Rectal smooth muscle tissue (tissue), 1 donor: ENCODE measurements at regions not wholly inside any gene's neighbourhood (a gene's known extent, or its start where the extent isn't known, plus 50 kb on each side); places are given as distances from the start of the nearest gene placed in this dataset.
"Not testable (repeated sequence)": the region's sequence is repeated elsewhere in the genome, so short reads cannot be mapped to it uniquely, and the experiment has no call there.

Source experiments
- H3K27ac ChIP-seq: one replicate; pipeline ENCODE4 v1.7.0; 2013; ENCODE audit warnings: low read depth, low read length, inconsistent platforms
- H3K27me3 ChIP-seq: one replicate; pipeline ENCODE4 v1.7.0; 2013; ENCODE audit warnings: low read length; ENCODE audit not compliant: control insufficient read depth, insufficient read depth
- H3K36me3 ChIP-seq: one replicate; pipeline ENCODE4 v1.7.0; 2013; ENCODE audit warnings: low read length; ENCODE audit not compliant: control insufficient read depth, insufficient read depth
- H3K4me1 ChIP-seq: one replicate; pipeline ENCODE4 v1.7.0; 2013; ENCODE audit warnings: low read length; ENCODE audit not compliant: control insufficient read depth, insufficient read depth
- H3K4me3 ChIP-seq: one replicate; pipeline ENCODE4 v1.7.0; 2013; ENCODE audit warnings: low read length
- H3K9ac ChIP-seq: one replicate; pipeline ENCODE4 v1.7.0; 2013; ENCODE audit warnings: low read length

DNA sequence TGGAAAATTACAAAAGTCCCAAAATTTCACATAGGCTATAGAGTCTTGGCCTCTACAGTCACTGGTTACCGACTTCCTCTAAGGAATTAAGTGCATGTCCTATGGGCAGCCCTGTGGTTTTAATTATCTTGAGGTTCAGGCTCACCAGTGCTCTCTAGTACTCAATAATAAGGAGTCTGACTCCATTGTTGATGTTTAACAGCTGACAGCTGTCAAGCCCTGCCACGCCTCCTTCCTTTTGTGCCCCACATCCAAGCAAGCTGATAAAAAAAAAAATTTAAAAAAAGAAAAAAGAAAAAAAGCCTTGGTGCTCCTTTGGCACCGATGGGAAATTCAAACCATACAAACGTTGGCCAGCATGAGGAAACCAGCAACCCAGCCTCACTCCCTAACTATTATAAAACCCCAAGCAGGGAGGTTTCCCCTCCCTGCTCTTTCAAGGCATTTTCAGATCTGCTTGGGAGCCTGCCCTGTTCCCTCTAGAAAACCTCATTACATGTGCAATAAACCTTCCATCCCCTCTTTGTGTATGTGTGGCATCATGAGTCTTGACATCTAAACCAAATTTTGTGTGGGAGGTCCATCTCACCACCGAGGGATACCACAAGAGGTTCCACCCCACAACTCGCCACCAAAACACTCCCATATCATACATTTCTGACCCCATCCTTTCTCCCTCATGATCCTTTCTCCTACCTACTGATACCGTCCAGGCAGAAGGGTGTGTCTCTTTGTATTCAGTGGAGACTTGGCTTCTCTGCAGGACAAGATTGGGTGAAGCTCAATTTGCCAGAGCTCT, 70.9 kb upstream of the CCDC71L start:
- H3K27me3 ChIP-seq: no peaks in the 10 kb centered on the region
- no peaks in the 10 kb centered on the region for H3K36me3 ChIP-seq
- no peak overlapping the region for H3K4me3 ChIP-seq
- H3K27ac ChIP-seq: no peak overlapping the region
- no peak overlapping the region for H3K9ac ChIP-seq
- H3K4me1 ChIP-seq: no peaks in the 10 kb centered on the region

DNA sequence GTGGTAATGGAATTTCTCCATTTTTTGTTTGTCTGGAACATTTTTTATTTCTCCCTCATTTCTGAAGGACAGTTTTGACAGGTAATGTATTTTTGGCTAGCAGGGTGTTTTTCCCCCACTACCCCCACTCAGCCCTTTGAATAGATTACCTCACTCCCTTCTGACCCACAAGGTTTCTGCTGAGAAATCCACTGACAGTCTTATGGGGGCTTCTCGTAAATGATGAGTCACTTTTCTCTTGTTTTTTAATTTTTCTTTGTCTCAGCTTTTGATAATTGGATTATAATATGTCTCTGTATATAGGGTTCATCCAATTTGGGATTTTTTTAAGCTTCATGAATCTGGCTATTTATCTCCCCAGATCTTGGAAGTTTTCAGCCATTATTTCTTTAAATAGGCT, 74.7 kb upstream of the CCDC71L start:
- H3K27me3 ChIP-seq: no peaks in the 10 kb centered on the region
- H3K27ac ChIP-seq: no peak overlapping the region
- no peak overlapping the region for H3K9ac ChIP-seq
- H3K4me1 ChIP-seq: no peaks in the 10 kb centered on the region
- no peak overlapping the region for H3K4me3 ChIP-seq
- H3K36me3 ChIP-seq: no peaks in the 10 kb centered on the region

DNA sequence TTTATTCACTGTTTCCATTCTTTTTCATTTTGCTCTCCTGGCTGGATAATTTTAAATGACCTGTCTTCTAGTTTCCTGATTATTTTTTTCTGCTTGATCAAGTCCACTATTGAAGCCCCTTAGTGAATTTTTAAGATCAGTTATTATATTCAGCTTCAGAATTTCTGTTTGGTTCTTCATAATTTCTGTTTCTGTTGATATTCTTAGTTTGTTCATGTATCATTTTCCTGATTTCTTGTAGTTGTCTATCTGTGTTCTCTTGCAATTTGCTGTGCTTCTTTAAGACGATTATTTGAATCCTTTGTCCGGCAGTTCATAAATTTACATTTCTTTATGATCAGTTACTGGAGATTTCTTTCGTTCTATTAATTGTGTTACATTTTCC, 75.2 kb upstream of the CCDC71L start:
- Histone ChIP-seq H3K27ac (no peak overlapping the region), H3K4me3 (no peak overlapping the region)

DNA sequence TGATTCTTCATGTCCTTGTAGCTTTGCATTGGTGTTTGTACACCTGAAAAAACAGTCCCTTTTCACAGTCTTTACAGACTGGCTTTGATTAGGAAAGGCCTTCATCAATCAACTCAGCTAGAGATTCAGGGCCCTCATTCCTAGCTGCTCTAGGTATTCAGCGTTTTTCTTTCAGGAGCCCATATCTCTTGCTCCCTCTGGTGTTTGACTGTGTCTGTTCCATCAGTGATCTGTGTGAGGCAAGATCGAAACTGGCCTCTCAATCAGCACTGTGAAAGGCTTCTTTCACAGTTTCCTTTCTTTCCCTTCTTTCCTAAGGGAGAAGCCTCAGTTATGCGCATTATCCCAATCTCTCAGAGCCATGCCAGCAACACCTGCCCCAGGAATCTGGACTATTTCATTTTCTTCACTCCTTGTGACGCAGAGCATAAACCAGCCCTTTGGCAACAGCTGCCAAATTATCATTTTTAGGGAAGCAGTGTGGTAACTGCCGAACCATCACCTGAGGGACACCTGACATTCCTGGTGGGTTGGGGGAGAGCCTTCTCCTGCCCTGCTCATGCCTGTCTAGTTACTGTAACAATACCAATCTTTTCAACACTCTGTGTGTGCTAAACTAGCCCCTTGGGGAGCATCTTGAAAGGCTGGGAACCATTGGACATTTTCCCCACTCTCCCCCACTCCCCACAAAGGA, 75.7 kb upstream of the CCDC71L start:
- Histone ChIP-seq H3K36me3 (no peaks in the 10 kb centered on the region), H3K4me1 (no peaks in the 10 kb centered on the region), H3K27me3 (no peaks in the 10 kb centered on the region), H3K9ac (no peak overlapping the region), H3K4me3 (no peak overlapping the region), H3K27ac (no peak overlapping the region)

More for the DNA sequence above, 75.2 kb upstream of the CCDC71L start:
- H3K36me3 ChIP-seq: no peaks in the 10 kb centered on the region
- H3K9ac ChIP-seq: no peak overlapping the region
- no peaks in the 10 kb centered on the region for H3K27me3 ChIP-seq
- H3K4me1 ChIP-seq: no peaks in the 10 kb centered on the region

DNA sequence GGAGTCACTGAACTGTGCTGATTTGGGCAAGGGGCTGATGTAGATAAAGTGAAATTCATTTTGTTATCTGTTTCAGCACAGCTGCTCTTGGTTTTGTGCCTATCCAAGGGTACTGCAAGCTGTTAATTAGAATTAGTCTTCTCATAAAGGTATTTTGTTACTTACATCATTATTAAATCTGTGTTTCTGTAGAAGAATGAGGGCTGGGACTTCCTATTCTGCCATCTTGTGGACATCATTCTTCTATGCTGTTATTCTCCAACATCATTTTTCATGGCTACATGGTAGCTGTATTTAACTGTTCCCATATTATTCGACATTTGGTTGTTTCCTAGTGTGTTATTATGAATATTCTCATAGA, 76.2 kb upstream of the CCDC71L start:
- Histone ChIP-seq H3K27me3 (no peaks in the 10 kb centered on the region), H3K4me3 (no peak overlapping the region), H3K4me1 (no peaks in the 10 kb centered on the region), H3K9ac (no peak overlapping the region), H3K27ac (no peak overlapping the region), H3K36me3 (no peaks in the 10 kb centered on the region)

DNA sequence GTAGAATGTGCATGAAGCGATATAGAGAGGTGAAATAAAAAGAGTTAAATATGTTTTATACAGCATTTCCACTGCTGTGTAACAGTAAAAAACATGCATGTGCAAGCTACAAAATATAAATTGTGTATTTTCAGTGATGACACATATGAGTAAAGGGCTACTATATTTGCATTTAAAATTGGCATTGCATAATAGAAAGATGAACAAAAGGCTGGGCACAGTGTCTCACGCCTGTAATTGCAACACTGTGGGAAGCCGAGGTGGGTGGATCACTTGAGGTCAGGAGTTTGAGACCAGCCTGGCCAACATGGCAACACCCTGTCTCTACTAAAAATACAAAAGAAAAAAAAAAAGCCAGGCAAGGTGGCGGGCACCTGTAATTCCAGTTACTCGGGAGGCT, 79.8 kb upstream of the CCDC71L start:
- H3K27ac ChIP-seq: no peak overlapping the region
- H3K9ac ChIP-seq: no peak overlapping the region

DNA sequence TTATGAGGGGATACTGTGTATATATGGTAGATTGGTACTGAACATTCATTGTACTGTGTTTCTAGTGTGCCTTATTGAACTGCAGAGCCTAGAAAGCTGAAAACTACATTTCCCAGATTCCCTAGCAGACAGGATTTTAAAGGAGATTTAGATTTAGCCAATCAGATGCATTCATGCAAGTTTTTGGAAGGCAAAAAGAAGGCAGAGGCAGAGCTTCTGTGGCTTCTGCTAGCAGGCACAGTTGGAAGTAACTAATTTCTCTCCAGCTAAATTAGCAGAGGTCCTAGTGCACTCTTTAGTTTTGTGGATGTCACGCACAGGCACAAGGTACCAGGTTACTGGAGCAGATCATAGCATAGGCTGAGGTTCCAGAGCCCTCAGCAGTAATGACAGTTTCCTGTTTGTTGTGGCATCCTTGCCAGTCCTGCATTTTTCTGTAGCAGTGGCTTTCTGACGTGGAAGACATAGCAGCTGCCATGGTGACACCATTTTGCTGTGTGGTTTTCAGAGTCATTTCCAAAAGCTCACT, 83.7 kb upstream of the CCDC71L start:
- no peaks in the 10 kb centered on the region for H3K4me1 ChIP-seq
- H3K9ac ChIP-seq: no peak overlapping the region
- no peak overlapping the region for H3K4me3 ChIP-seq
- H3K27me3 ChIP-seq: no peaks in the 10 kb centered on the region
- no peak overlapping the region for H3K27ac ChIP-seq
- no peaks in the 10 kb centered on the region for H3K36me3 ChIP-seq

More for the DNA sequence above, 79.8 kb upstream of the CCDC71L start:
- Histone ChIP-seq H3K4me1 (no peaks in the 10 kb centered on the region), H3K36me3 (no peaks in the 10 kb centered on the region), H3K27me3 (no peaks in the 10 kb centered on the region), H3K4me3 (no peak overlapping the region)

DNA sequence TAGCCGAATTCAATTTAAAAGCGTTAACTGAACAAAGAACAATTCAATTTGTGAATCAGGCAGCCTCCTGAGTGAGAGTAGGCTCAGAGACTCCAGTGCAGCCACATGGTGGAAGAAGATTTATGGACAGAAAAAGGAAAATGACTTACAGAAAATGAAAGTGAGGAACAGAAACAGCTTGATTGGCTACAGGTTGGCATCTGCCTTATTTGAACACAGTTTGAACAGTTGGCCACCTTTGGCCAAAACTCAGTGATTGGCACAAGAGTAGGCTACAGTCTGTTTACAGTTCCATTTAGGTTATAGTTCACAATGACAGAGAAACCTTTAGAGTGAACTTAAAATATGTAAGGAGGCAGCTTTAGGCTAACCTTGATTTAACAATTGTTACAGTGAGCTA, 86.3 kb upstream of the CCDC71L start:
- not testable (repeated sequence) for H3K4me1 ChIP-seq, H3K36me3 ChIP-seq, H3K9ac ChIP-seq, H3K4me3 ChIP-seq, H3K27me3 ChIP-seq
- H3K27ac ChIP-seq: peak overlapping the region; percentile 19

DNA sequence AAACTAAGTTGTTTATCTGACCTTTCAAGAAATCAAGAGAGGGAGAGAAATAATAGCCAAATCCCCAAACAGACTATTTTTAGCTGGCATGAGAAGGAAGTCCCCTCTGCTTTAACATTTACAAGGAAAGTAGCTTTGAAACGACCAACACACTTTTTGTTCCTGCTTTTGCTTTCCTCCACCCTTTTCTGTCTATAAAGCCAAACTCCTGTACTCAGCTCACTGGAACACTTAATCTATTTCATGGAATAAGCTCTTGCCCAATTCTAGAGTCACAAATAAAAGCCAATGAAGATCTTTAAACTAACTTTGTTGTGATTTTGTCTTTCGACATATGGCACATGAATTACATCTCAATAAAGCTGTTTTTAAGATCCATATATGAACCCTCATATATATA, 86.8 kb upstream of the CCDC71L start:
- no peak overlapping the region for H3K9ac ChIP-seq
- no peaks in the 10 kb centered on the region for H3K36me3 ChIP-seq
- no peak overlapping the region for H3K4me3 ChIP-seq
- peak overlapping the region; percentile 19 for H3K27ac ChIP-seq
- H3K27me3 ChIP-seq: no peaks in the 10 kb centered on the region
- no peaks in the 10 kb centered on the region for H3K4me1 ChIP-seq

DNA sequence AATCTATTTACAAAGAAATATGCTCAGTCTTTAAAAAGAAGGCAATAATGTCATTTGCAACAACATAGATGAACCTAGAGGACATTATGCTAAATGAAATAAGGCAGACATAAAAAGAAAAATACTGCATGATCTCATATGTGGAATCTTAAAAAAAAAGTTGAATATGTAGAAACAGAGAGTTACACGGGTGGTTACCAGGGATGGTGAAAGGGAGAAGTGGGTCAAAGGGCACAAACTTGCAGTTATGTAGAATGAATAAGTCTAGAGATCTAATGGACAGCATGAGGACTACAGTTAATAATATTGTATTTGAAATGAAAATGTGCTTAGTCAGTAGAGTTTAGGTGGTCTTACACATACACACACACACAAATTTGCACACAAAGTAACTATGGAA, 88.2 kb upstream of the CCDC71L start:
- H3K4me1 ChIP-seq: no peaks in the 10 kb centered on the region
- no peak overlapping the region for H3K27ac ChIP-seq
- H3K9ac ChIP-seq: no peak overlapping the region
- no peak overlapping the region for H3K4me3 ChIP-seq
- no peaks in the 10 kb centered on the region for H3K36me3 ChIP-seq
- H3K27me3 ChIP-seq: no peaks in the 10 kb centered on the region

DNA sequence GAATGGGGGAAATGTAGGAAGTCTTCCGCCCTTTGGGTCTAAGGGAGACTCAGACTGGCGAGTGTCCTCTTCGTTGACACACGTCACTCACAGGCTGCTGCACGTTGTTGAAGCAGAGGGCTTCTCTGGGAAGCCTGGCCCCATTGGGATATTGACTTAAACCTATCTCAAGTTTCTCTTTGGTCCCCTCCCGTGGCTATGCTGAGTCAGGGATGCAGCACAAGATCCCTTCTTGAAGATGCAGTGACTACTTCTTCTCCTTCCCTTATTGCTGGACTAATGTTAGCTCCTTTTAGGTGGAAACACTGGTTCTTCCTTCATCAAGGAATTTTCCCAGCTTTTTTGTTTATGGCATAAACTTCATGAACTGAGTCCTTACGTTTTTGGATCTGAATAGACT, 89.8 kb upstream of the CCDC71L start:
- Histone ChIP-seq H3K27ac (no peak overlapping the region), H3K36me3 (no peaks in the 10 kb centered on the region), H3K4me3 (no peak overlapping the region), H3K4me1 (no peaks in the 10 kb centered on the region), H3K9ac (no peak overlapping the region), H3K27me3 (no peaks in the 10 kb centered on the region)

DNA sequence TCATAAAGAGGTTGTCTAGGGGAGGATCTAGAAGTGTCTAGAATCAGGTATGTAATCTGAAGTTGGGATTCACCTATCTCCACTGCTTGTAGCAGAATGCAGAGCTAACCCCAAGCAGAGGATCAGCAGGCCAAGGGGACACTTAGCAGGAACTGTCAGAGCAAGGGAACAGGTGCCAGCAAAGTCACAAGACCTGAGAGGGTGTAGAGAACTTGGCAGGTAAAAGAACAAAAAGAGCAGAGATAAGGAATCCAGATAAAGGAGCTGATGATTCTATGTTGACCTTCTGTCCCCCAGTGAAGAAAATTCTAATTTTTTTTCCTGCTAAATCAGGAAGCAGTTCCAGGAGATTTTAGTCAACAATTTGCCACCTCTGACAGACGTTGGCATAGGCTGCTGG, 91.4 kb upstream of the CCDC71L start:
- Histone ChIP-seq H3K9ac (no peak overlapping the region), H3K4me1 (no peaks in the 10 kb centered on the region), H3K4me3 (no peak overlapping the region)

DNA sequence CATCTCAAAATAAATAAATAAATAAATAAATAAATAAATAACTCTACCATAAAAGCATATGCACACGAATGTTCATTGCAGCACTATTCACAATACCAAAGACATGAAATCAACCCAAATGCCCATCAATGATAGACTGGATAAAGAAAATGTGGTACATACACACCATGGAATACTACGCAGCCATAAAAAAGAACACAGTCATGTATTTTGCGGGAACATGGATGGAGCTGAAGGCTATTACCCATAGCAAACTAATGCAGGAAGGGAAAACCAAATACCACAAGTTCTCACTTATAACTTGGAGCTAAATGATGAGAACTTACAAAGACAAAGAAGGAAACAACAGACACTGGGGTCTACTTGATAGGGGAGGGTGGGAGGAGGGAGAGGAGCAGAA, 94.1 kb upstream of the CCDC71L start:
- H3K36me3 ChIP-seq, H3K4me1 ChIP-seq, H3K27me3 ChIP-seq, H3K9ac ChIP-seq, H3K4me3 ChIP-seq, H3K27ac ChIP-seq: not testable (repeated sequence)

More for the DNA sequence above, 91.4 kb upstream of the CCDC71L start:
- H3K36me3 ChIP-seq: no peaks in the 10 kb centered on the region
- no peak overlapping the region for H3K27ac ChIP-seq
- no peaks in the 10 kb centered on the region for H3K27me3 ChIP-seq
